Endothelial cell of umbilical vein (primary cell): ENCODE measurements at regions not wholly inside any gene's neighbourhood (a gene's known extent, or its start where the extent isn't known, plus 50 kb on each side); places are given as distances from the start of the nearest gene placed in this dataset.

Experiments used
- BruUV-seq: library from RNA; stranded (reverse); fragments of 400-500 nt; replicated peaks from 2 replicates; lab custom pipeline; 2021; lab: Mats Ljungman, UMichigan
- CTCF ChIA-PET: fragments of 300-600, 350-600 bp; sonication (Branson Sonifier 250); formaldehyde crosslinking; loops from one replicate; lab custom pipeline; 2021; ENCODE audit warnings: antibody characterized with exemption, inconsistent platforms; lab: Charles Lee
- POLR2A ChIA-PET: fragments of 300-600, 350-600 bp; sonication (Branson Sonifier 250); formaldehyde crosslinking; loops from one replicate; lab custom pipeline; 2021; ENCODE audit warnings: antibody characterized with exemption, inconsistent platforms; lab: Charles Lee
- DNase-seq: peaks from one replicate; pipeline ENCODE4 v3.0.0-alpha.2; 2011; ENCODE audit warnings: low read depth, low spot score
- FAIRE-seq: peaks from 2 replicates; lab custom pipeline; 2011; peaks lifted over from hg19 to GRCh38; lab: Jason Lieb, UNC
- H2AFZ ChIP-seq: 2 replicates; pipeline ENCODE4 v1.6.0; 2012; ENCODE audit warnings: low read depth, low read length, control low read depth, inconsistent platforms
- H3K27ac ChIP-seq: 2 replicates; pipeline ENCODE4 v1.5.1; 2011; ENCODE audit warnings: low read depth, mild to moderate bottlenecking, control low read depth, low read length, moderate library complexity; ENCODE audit not compliant: insufficient read depth
- H3K27me3 ChIP-seq, 2 experiments: 2 replicates each; pipeline versions ENCODE4 v1.6.0 to v1.6.1; 2011; ENCODE audit warnings: low read length in 2 of 2, mixed read lengths in 1 of 2; ENCODE audit not compliant: control insufficient read depth in 2 of 2, insufficient read depth in 2 of 2
- H3K36me3 ChIP-seq, 2 experiments: 2 replicates in 1 of 2; 3 replicates in 1 of 2; pipeline ENCODE4 v1.5.1; 2011; ENCODE audit warnings: low read length in 2 of 2, mild to moderate bottlenecking in 1 of 2, moderate library complexity in 1 of 2; ENCODE audit not compliant: control insufficient read depth in 2 of 2, insufficient read depth in 2 of 2; ENCODE audit errors: extremely low read depth in 1 of 2
- H3K4me1 ChIP-seq: 3 replicates; pipeline ENCODE4 v1.5.1; 2011; ENCODE audit warnings: mild to moderate bottlenecking, low read length; ENCODE audit not compliant: control insufficient read depth, insufficient read depth; ENCODE audit errors: extremely low read depth
- H3K4me2 ChIP-seq: 2 replicates; pipeline ENCODE4 v1.6.1; 2011; ENCODE audit warnings: low read length, control low read depth, mixed read lengths; ENCODE audit not compliant: insufficient read depth
- H3K4me3 ChIP-seq, 3 experiments: fragments of 200-600 bp in 1 of 3; sonication (generic), shearing (Covaris generic) in 1 of 3; replicated peaks in 1 of 3; 2 replicates each; pipeline ENCODE4 v1.5.1; 2011 to 2016; ENCODE audit warnings: control low read depth in 3 of 3, low read length in 3 of 3, mild to moderate bottlenecking in 2 of 3, inconsistent platforms in 1 of 3, low read depth in 1 of 3, moderate library complexity in 1 of 3; ENCODE audit not compliant: insufficient read depth in 1 of 3
- H3K79me2 ChIP-seq: 2 replicates; pipeline ENCODE4 v1.6.0; 2012; ENCODE audit warnings: low read length, inconsistent platforms; ENCODE audit not compliant: control insufficient read depth, insufficient read depth
- H3K9ac ChIP-seq: replicated peaks from 2 replicates; pipeline ENCODE3; 2011; ENCODE audit warnings: low read length, control low read depth; ENCODE audit not compliant: insufficient read depth; ENCODE audit errors: extremely low read depth
- H3K9me1 ChIP-seq: replicated peaks from 3 replicates; pipeline ENCODE4 v1.6.0; 2011; ENCODE audit warnings: mild to moderate bottlenecking, low read length; ENCODE audit not compliant: control insufficient read depth, insufficient read depth; ENCODE audit errors: extremely low read depth
- H3K9me3 ChIP-seq: replicated peaks from 2 replicates; pipeline ENCODE4 v1.5.1; 2012; ENCODE audit warnings: low read length, inconsistent platforms; ENCODE audit not compliant: control insufficient read depth, insufficient read depth
- H4K20me1 ChIP-seq: replicated peaks from 2 replicates; pipeline ENCODE3; 2011; ENCODE audit warnings: mild to moderate bottlenecking, low read length; ENCODE audit not compliant: control insufficient read depth, insufficient read depth; ENCODE audit errors: extremely low read depth
- CTCF ChIP-seq, 2 donors: IDR thresholded peaks; 1 replicate in 1 of 2; 2 replicates in 1 of 2; pipeline ENCODE4 v1.5.1; 2011; ENCODE audit warnings: low read length in 2 of 2, mild to moderate bottlenecking in 2 of 2, moderate library complexity in 2 of 2, control low read depth in 1 of 2, inconsistent platforms in 1 of 2, low read depth in 1 of 2; ENCODE audit not compliant: insufficient read depth in 1 of 2; ENCODE audit errors: extremely low read depth in 1 of 2
- EZH2 ChIP-seq: IDR thresholded peaks from 2 replicates; pipeline ENCODE4 v1.6.1; 2012; ENCODE audit warnings: borderline replicate concordance, low read depth, mild to moderate bottlenecking, moderate library complexity, low read length, inconsistent platforms; ENCODE audit not compliant: severe bottlenecking
- FOS ChIP-seq: IDR thresholded peaks from 2 replicates; pipeline ENCODE4 v1.6.1; 2011; ENCODE audit warnings: mild to moderate bottlenecking, low read length, moderate library complexity, borderline replicate concordance; ENCODE audit not compliant: insufficient read depth
- GATA2 ChIP-seq: IDR thresholded peaks from 2 replicates; pipeline ENCODE4 v1.7.0; 2011; ENCODE audit warnings: low read depth, mild to moderate bottlenecking, moderate library complexity, mixed read lengths, low read length; ENCODE audit not compliant: insufficient read length, insufficient read depth
- JUN ChIP-seq: IDR thresholded peaks from 2 replicates; pipeline ENCODE4 v1.6.1; 2011; ENCODE audit warnings: borderline replicate concordance, low read depth; ENCODE audit not compliant: insufficient read length, insufficient read depth
- MAX ChIP-seq: IDR thresholded peaks from 2 replicates; pipeline ENCODE4 v1.6.1; 2011; ENCODE audit not compliant: insufficient read depth, insufficient read length
- MYC ChIP-seq: IDR thresholded peaks from one replicate; pipeline ENCODE4 v1.6.1; 2011; ENCODE audit warnings: mild to moderate bottlenecking, low read depth, low read length
- POLR2A ChIP-seq: IDR thresholded peaks from 2 replicates; pipeline ENCODE4 v1.6.1; 2012; ENCODE audit warnings: low read depth, mild to moderate bottlenecking, control low read depth, low read length
- POLR2AphosphoS5 ChIP-seq: IDR thresholded peaks from 2 replicates; pipeline ENCODE4 v1.6.1; 2012; ENCODE audit warnings: low read depth, mild to moderate bottlenecking, control low read depth, low read length, moderate library complexity; ENCODE audit not compliant: insufficient read depth
- dilution Hi-C: fragments of 300-500 bp; cut with MboI; formaldehyde crosslinking; loops from one replicate; pipeline ENCODE4 v1.15.0; 2019; ENCODE audit warnings: low sequenced_read_pairs; ENCODE audit not compliant: extremely low pct_ligation_motif_present
- intact Hi-C: fragments of 100-400 bp; cut with micrococcal nuclease; formaldehyde crosslinking; loops from one replicate; pipeline ENCODE4 v1.10.0; 2022

GRCh38 chr6:26216359-26216885, 129.2 kb downstream of the HFE start:
- Histone ChIP-seq H3K9ac (peak overlapping the region; percentile 92), H3K27ac (peak overlapping the region; percentile 89), H3K4me3 (peak overlapping the region in 2 of 3 experiments; percentile 42 to 82), H2AFZ (no peak overlapping the region), H3K36me3 (no peaks in the 10 kb centered on the region), H3K79me2 (no peaks in the 10 kb centered on the region), H3K27me3 (no peaks in the 10 kb centered on the region), H3K9me3 (no peaks in the 10 kb centered on the region), H3K4me1 (peaks cover 6% of the 10 kb centered on the region), H4K20me1 (no peaks in the 10 kb centered on the region), H3K4me2 (peak overlapping the region; percentile 54), H3K9me1 (no peaks in the 10 kb centered on the region)
- POLR2A ChIA-PET = interaction anchor here (0.5 to 4.1 kb wide), 32 partner anchors 9 to 1677 kb away, joined by 3 to 122 read pairs (median 6); a partner anchor contains a TSS
- dilution Hi-C loops = no loop called here
- FAIRE-seq (no peak), DNase-seq (peak; percentile 99)
- CTCF ChIA-PET = interaction anchor here (0.9 to 3.6 kb wide), 21 partner anchors 12 to 379 kb away, joined by 3 to 30 read pairs (median 6); a partner anchor contains a TSS
- TSS peak; percentile 100 for BruUV-seq
- TF ChIP-seq GATA2 = no peak
- no peak for TF ChIP-seq MYC
- no peak for TF ChIP-seq EZH2
- TF ChIP-seq CTCF (IDR thresholded peaks at IDR 0.05; ENCODE audit: extremely low read depth in 1 of 2, insufficient read depth in 1 of 2, low read depth in 1 of 2, low read length in 2 of 2) = no peak
- peak; percentile 90 for TF ChIP-seq POLR2AphosphoS5
- TF ChIP-seq FOS = peak; percentile 31
- peak; percentile 28 for TF ChIP-seq MAX
- TF ChIP-seq JUN = peak; percentile 67
- TF ChIP-seq POLR2A = peak; percentile 99
- intact Hi-C loops = loop anchor here (1.0 to 2.0 kb wide), 7 partner anchors 8 to 92 kb away; a partner anchor contains a TSS
